ENCODE measurements at regions not wholly inside any gene's neighbourhood (a gene's known extent, or its start where the extent isn't known, plus 50 kb on each side); places are given as distances from the start of the nearest gene placed in this dataset.

- DNase-seq (ENCODE audit: low read depth in 1 of 2, low spot score in 1 of 2): no peak
- Histone ChIP-seq H3K4me3 (replicated peaks; ENCODE audit: insufficient read depth, low read length) (no peak overlapping the region), H3K27ac (replicated peaks) (no peak overlapping the region), H3K27me3 (ENCODE audit: insufficient read depth, poor library complexity, severe bottlenecking) (no peaks in the 10 kb centered on the region)
- TF ChIP-seq SPI1 (IDR thresholded peaks at IDR 0.05; ENCODE audit: borderline replicate concordance, low read depth): no peak
- TF ChIP-seq REST (IDR thresholded peaks at IDR 0.05; ENCODE audit: insufficient replicate concordance, low read depth): no peak
- TF ChIP-seq POLR2AphosphoS5 (IDR thresholded peaks at IDR 0.05; ENCODE audit: low read depth): no peak
- no peak for TF ChIP-seq GABPA (IDR thresholded peaks at IDR 0.05; ENCODE audit: low read depth)
- TF ChIP-seq CTCF (IDR thresholded peaks at IDR 0.05; ENCODE audit: insufficient read depth, low read length): no peak
Measured at GRCh38 chr6:137763886-137764285, 103.2 kb upstream of the TNFAIP3 start.

- H3K27me3 ChIP-seq (ENCODE audit: insufficient read depth, poor library complexity, severe bottlenecking): no peaks in the 10 kb centered on the region
- H3K4me3 ChIP-seq (replicated peaks; ENCODE audit: insufficient read depth, low read length): no peak overlapping the region
- TF ChIP-seq CTCF (IDR thresholded peaks at IDR 0.05; ENCODE audit: insufficient read depth, low read length) (no peak), SPI1 (IDR thresholded peaks at IDR 0.05; ENCODE audit: borderline replicate concordance, low read depth) (no peak), REST (IDR thresholded peaks at IDR 0.05; ENCODE audit: insufficient replicate concordance, low read depth) (no peak), GABPA (IDR thresholded peaks at IDR 0.05; ENCODE audit: low read depth) (no peak), POLR2AphosphoS5 (IDR thresholded peaks at IDR 0.05; ENCODE audit: low read depth) (no peak)
- no peak overlapping the region for H3K27ac ChIP-seq (replicated peaks)
- no peak for DNase-seq (ENCODE audit: low read depth in 1 of 2, low spot score in 1 of 2)
Measured at GRCh38 chr6:137764464-137764863, 102.6 kb upstream of the TNFAIP3 start.

GRCh38 chr6:137765059-137765458, 102.0 kb upstream of the TNFAIP3 start:
- Histone ChIP-seq H3K27ac (replicated peaks) (no peak overlapping the region), H3K4me3 (replicated peaks; ENCODE audit: insufficient read depth, low read length) (no peak overlapping the region), H3K27me3 (ENCODE audit: insufficient read depth, poor library complexity, severe bottlenecking) (no peaks in the 10 kb centered on the region)
- no peak for DNase-seq (ENCODE audit: low read depth in 1 of 2, low spot score in 1 of 2)
- TF ChIP-seq POLR2AphosphoS5 (IDR thresholded peaks at IDR 0.05; ENCODE audit: low read depth) (no peak), GABPA (IDR thresholded peaks at IDR 0.05; ENCODE audit: low read depth) (no peak), REST (IDR thresholded peaks at IDR 0.05; ENCODE audit: insufficient replicate concordance, low read depth) (no peak), SPI1 (IDR thresholded peaks at IDR 0.05; ENCODE audit: borderline replicate concordance, low read depth) (no peak), CTCF (IDR thresholded peaks at IDR 0.05; ENCODE audit: insufficient read depth, low read length) (no peak)

Measured in HL-60 (cell line).